ENCODE measurements at regions not wholly inside any gene's neighbourhood (a gene's known extent, or its start where the extent isn't known, plus 50 kb on each side); places are given as distances from the start of the nearest gene placed in this dataset.
"Not testable (repeated sequence)": the region's sequence is repeated elsewhere in the genome, so short reads cannot be mapped to it uniquely, and the experiment has no call there.

DNA sequence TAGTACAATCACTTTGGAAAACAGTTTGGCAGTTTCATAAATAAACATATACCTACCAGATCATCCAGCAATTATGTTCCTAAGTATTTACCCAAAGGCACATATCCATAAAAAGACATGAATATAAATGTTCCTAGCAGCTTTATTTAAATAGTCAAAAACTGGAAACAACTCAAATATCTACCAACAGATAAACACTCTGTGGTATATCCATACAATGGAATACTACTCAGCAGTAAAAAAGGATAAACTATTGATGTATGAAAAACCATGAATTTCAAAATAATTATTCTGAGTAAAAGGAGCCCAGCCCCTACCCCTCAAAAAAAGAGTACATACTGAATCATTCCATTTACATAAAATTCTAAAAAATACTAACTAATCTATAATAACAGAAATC lies 232.7 kb upstream of the SLC30A5 start:
- no peak for ATAC-seq (ENCODE audit: insufficient read depth, low FRiP score)
- TF ChIP-seq CTCF (IDR thresholded peaks at IDR 0.05; ENCODE audit: control extremely low read depth, extremely low read depth) = no peak
- no peak for DNase-seq

DNA sequence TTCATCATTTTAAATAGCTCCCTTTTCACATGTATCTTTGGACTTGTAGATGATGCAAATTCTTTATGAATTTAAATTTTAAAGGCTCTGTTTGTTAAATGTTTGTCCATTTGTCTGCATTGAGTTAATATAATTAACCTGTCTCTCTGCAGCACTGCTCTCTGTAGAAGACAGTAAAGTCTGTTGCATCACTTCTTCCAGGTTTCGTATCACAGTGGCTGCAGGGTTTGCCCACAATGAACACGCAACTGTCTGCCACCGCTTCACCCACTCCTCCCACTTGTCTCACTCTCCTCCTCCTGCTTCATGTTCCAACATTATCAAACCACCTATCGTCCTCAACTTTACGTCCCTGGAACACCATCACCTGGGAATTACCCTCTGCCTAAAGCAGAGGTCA lies 231.3 kb upstream of the SLC30A5 start:
- H3K9me3 ChIP-seq (ENCODE audit: control insufficient read depth in 4 of 4, insufficient read depth in 3 of 4, low read length in 3 of 4) = peaks cover 0 to 8% (median 2%) of the 10 kb centered on the region in 4 donors
- WGBS, 2 donors = 85 to 90% methylated on average over 5 of the region's 5 CpGs
- TF ChIP-seq CTCF (IDR thresholded peaks at IDR 0.05; ENCODE audit: control extremely low read depth, extremely low read depth) = no peak
- no peaks in the 10 kb centered on the region for H3K36me3 ChIP-seq (ENCODE audit: control insufficient read depth in 4 of 4, insufficient read depth in 4 of 4, low read length in 4 of 4)
- no peak overlapping the region for H3K9ac ChIP-seq (ENCODE audit: insufficient read depth in 1 of 2, low read length in 2 of 2)
- H3K4me3 ChIP-seq = no peak overlapping the region
- DNase-seq = no peak
- no peak for ATAC-seq (ENCODE audit: insufficient read depth, low FRiP score)
- no peak overlapping the region for H3K27ac ChIP-seq (ENCODE audit: low read depth in 1 of 2, low read length in 1 of 2)
- H3K4me1 ChIP-seq (ENCODE audit: control insufficient read depth in 5 of 5, insufficient read depth in 5 of 5, low read length in 5 of 5) = no peaks in the 10 kb centered on the region
- no peaks in the 10 kb centered on the region for H3K27me3 ChIP-seq (ENCODE audit: control insufficient read depth in 3 of 3, insufficient read depth in 3 of 3, low read length in 2 of 3)

More for the DNA sequence above, 232.7 kb upstream of the SLC30A5 start:
- Histone ChIP-seq H3K36me3 (ENCODE audit: control insufficient read depth in 4 of 4, insufficient read depth in 4 of 4, low read length in 4 of 4) (no peaks in the 10 kb centered on the region), H3K9ac (ENCODE audit: insufficient read depth in 1 of 2, low read length in 2 of 2) (no peak overlapping the region), H3K9me3 (ENCODE audit: control insufficient read depth in 4 of 4, insufficient read depth in 3 of 4, low read length in 3 of 4) (peaks cover 0 to 8% (median 2%) of the 10 kb centered on the region in 4 donors), H3K27me3 (ENCODE audit: control insufficient read depth in 3 of 3, insufficient read depth in 3 of 3, low read length in 2 of 3) (no peaks in the 10 kb centered on the region), H3K27ac (ENCODE audit: low read depth in 1 of 2, low read length in 1 of 2) (no peak overlapping the region), H3K4me1 (ENCODE audit: control insufficient read depth in 5 of 5, insufficient read depth in 5 of 5, low read length in 5 of 5) (no peaks in the 10 kb centered on the region), H3K4me3 (no peak overlapping the region)

GRCh38 chr5:68865192-68865591 lies 228.6 kb upstream of the SLC30A5 start:
- H3K27me3 ChIP-seq (ENCODE audit: control insufficient read depth in 3 of 3, insufficient read depth in 3 of 3, low read length in 2 of 3); ATAC-seq (ENCODE audit: insufficient read depth, low FRiP score); H3K27ac ChIP-seq (ENCODE audit: low read depth in 1 of 2, low read length in 1 of 2); H3K9ac ChIP-seq (ENCODE audit: insufficient read depth in 1 of 2, low read length in 2 of 2); H3K36me3 ChIP-seq (ENCODE audit: control insufficient read depth in 4 of 4, insufficient read depth in 4 of 4, low read length in 4 of 4); H3K4me1 ChIP-seq (ENCODE audit: control insufficient read depth in 5 of 5, insufficient read depth in 5 of 5, low read length in 5 of 5); DNase-seq; H3K4me3 ChIP-seq; H3K9me3 ChIP-seq (ENCODE audit: control insufficient read depth in 4 of 4, insufficient read depth in 3 of 4, low read length in 3 of 4): not testable (repeated sequence)
- WGBS, 2 donors = 91 to 92% methylated on average over 11 of the region's 11 CpGs

DNA sequence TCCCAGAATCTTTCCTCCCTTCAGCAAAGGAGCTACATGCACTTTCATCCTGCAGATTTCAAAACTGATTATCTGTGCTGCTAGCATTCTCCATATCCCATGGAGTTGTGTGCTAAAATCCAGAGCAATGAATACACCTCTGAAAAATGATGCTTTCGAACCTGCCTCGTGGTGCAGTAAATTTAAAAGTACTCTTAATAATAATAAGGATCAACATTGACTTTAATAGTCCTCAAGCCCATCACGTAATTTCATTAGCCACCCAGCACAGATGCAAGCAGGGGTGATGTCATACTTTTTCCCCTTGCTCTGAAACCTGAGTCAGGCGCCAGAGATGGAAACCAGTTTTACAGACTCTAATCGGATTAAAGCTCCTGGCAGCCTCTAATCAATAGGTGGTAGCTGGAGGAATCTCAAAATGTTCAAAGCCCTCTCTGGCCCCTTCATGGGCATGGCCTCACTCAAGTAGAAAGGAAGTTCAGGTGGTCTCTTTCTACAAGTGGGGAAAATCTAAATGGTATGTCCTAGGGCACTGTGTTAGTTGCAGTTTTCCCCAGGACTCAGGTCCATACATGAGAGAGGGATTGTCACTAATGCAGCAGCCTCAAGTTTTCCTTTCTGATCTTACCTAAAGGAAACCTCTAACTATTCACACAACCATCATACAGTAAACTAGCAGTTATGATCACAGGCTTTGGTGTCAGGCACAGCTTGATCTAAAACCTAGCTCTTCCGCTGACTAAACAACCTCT lies 221.6 kb upstream of the SLC30A5 start:
- Histone ChIP-seq H3K27me3 (ENCODE audit: control insufficient read depth in 3 of 3, insufficient read depth in 3 of 3, low read length in 2 of 3) (no peaks in the 10 kb centered on the region), H3K27ac (ENCODE audit: low read depth in 1 of 2, low read length in 1 of 2) (no peak overlapping the region), H3K36me3 (ENCODE audit: control insufficient read depth in 4 of 4, insufficient read depth in 4 of 4, low read length in 4 of 4) (no peaks in the 10 kb centered on the region), H3K4me3 (no peak overlapping the region), H3K4me1 (ENCODE audit: control insufficient read depth in 5 of 5, insufficient read depth in 5 of 5, low read length in 5 of 5) (no peaks in the 10 kb centered on the region), H3K9ac (ENCODE audit: insufficient read depth in 1 of 2, low read length in 2 of 2) (no peak overlapping the region), H3K9me3 (ENCODE audit: control insufficient read depth in 4 of 4, insufficient read depth in 3 of 4, low read length in 3 of 4) (no peaks in the 10 kb centered on the region)
- DNase-seq (peak in 1 of 3 donors; percentile 22), ATAC-seq (ENCODE audit: insufficient read depth, low FRiP score) (no peak)
- TF ChIP-seq CTCF (IDR thresholded peaks at IDR 0.05; ENCODE audit: control extremely low read depth, extremely low read depth) = no peak
- 70 to 88% methylated on average over 6 of the region's 6 CpGs for WGBS, 2 donors

Data from lung (tissue), 11 donors.